ENCODE measurements at regions not wholly inside any gene's neighbourhood (a gene's known extent, or its start where the extent isn't known, plus 50 kb on each side); places are given as distances from the start of the nearest gene placed in this dataset.
"Not testable (repeated sequence)": the region's sequence is repeated elsewhere in the genome, so short reads cannot be mapped to it uniquely, and the experiment has no call there.

DNA sequence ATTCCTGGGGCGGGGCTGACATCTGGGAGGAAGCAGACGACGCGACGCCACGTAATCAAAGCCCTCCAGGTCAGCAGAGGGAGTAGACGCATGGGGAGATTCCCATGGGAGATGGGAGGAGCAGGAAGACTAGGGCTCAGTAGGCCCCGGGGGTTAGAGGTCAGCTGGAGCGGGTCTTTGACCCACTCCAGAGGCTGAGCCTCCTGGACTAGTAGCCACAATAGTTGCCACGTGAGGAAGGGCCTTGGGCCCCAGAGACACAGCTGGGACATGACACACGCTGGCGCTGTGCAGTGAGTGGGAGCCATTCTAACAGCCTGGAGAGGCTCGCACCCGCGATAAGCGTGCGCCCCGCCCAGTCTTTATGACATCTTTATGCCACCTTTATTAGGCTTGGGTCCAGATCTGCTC, 95.7 kb upstream of the AMZ2 start:
- peaks cover 2% of the 10 kb centered on the region; the same call in 1 of the 2 replicates for H3K27me3 ChIP-seq (ENCODE audit: control insufficient read depth, low read length)
- no peaks in the 10 kb centered on the region for H3K79me2 ChIP-seq (ENCODE audit: control insufficient read depth, low read length)
- H3K36me3 ChIP-seq (ENCODE audit: control insufficient read depth, low read length) = no peaks in the 10 kb centered on the region
- H3K4me2 ChIP-seq (ENCODE audit: low read length) = no peak overlapping the region
- H3K4me3 ChIP-seq (ENCODE audit: low read length) = no peak overlapping the region
- H4K20me1 ChIP-seq (ENCODE audit: control insufficient read depth, insufficient read depth, low read depth, low read length) = no peaks in the 10 kb centered on the region
- no peaks in the 10 kb centered on the region for H3K4me1 ChIP-seq (ENCODE audit: control insufficient read depth, low read length)
- no peaks in the 10 kb centered on the region for H3K9me2 ChIP-seq (replicated peaks; ENCODE audit: control insufficient read depth, low read length)
- no peak overlapping the region for H3K27ac ChIP-seq (ENCODE audit: low read depth, low read length)
- TF ChIP-seq EZH2phosphoT487 (IDR thresholded peaks at IDR 0.05; ENCODE audit: borderline replicate concordance, low read length) = no peak
- TF ChIP-seq, protein P1, sequence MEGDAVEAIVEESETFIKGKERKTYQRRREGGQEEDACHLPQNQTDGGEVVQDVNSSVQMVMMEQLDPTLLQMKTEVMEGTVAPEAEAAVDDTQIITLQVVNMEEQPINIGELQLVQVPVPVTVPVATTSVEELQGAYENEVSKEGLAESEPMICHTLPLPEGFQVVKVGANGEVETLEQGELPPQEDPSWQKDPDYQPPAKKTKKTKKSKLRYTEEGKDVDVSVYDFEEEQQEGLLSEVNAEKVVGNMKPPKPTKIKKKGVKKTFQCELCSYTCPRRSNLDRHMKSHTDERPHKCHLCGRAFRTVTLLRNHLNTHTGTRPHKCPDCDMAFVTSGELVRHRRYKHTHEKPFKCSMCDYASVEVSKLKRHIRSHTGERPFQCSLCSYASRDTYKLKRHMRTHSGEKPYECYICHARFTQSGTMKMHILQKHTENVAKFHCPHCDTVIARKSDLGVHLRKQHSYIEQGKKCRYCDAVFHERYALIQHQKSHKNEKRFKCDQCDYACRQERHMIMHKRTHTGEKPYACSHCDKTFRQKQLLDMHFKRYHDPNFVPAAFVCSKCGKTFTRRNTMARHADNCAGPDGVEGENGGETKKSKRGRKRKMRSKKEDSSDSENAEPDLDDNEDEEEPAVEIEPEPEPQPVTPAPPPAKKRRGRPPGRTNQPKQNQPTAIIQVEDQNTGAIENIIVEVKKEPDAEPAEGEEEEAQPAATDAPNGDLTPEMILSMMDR (IDR thresholded peaks at IDR 0.05; ENCODE audit: low read depth, low read length, poor library complexity, severe bottlenecking) = no peak
- H3K9me3 ChIP-seq (ENCODE audit: control insufficient read depth, insufficient read depth, low read length) = no peaks in the 10 kb centered on the region
- no peaks in the 10 kb centered on the region for H3F3A ChIP-seq (ENCODE audit: control insufficient read depth, insufficient read depth)

DNA sequence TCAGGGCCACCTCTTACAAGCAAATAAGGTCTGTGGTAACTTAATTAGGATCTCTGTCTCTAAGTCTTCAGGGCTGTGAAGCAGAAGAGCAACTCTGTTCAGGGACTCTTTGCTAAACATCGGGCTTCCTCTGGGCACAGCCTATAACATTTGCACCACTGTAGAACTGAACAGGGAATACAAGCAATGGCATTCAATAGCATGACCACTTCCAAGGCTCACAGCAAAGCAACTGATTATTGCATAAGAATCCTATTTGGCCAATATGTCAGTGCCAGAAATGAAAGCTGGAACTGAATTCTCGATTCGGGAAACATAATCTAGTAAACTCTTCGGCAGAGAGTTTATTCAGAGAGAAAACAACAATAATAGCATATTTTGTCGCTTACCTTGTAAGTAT, 92.2 kb upstream of the AMZ2 start:
- H3K4me1 ChIP-seq (ENCODE audit: control insufficient read depth, low read length) = no peaks in the 10 kb centered on the region
- H4K20me1 ChIP-seq (ENCODE audit: control insufficient read depth, insufficient read depth, low read depth, low read length) = no peaks in the 10 kb centered on the region
- H3K9me2 ChIP-seq (replicated peaks; ENCODE audit: control insufficient read depth, low read length) = no peaks in the 10 kb centered on the region
- H3K4me3 ChIP-seq (ENCODE audit: low read length) = no peak overlapping the region
- H3K36me3 ChIP-seq (ENCODE audit: control insufficient read depth, low read length) = no peaks in the 10 kb centered on the region
- TF ChIP-seq, protein P1 (IDR thresholded peaks at IDR 0.05; ENCODE audit: low read depth, low read length, poor library complexity, severe bottlenecking) = no peak
- no peak for TF ChIP-seq EZH2phosphoT487 (IDR thresholded peaks at IDR 0.05; ENCODE audit: borderline replicate concordance, low read length)
- no peak overlapping the region for H3K4me2 ChIP-seq (ENCODE audit: low read length)
- no peaks in the 10 kb centered on the region for H3K79me2 ChIP-seq (ENCODE audit: control insufficient read depth, low read length)
- no peaks in the 10 kb centered on the region for H3F3A ChIP-seq (ENCODE audit: control insufficient read depth, insufficient read depth)
- no peak overlapping the region for H3K27ac ChIP-seq (ENCODE audit: low read depth, low read length)
- H3K9me3 ChIP-seq (ENCODE audit: control insufficient read depth, insufficient read depth, low read length) = no peaks in the 10 kb centered on the region
- no peaks in the 10 kb centered on the region; the same call in 1 of the 2 replicates for H3K27me3 ChIP-seq (ENCODE audit: control insufficient read depth, low read length)

DNA sequence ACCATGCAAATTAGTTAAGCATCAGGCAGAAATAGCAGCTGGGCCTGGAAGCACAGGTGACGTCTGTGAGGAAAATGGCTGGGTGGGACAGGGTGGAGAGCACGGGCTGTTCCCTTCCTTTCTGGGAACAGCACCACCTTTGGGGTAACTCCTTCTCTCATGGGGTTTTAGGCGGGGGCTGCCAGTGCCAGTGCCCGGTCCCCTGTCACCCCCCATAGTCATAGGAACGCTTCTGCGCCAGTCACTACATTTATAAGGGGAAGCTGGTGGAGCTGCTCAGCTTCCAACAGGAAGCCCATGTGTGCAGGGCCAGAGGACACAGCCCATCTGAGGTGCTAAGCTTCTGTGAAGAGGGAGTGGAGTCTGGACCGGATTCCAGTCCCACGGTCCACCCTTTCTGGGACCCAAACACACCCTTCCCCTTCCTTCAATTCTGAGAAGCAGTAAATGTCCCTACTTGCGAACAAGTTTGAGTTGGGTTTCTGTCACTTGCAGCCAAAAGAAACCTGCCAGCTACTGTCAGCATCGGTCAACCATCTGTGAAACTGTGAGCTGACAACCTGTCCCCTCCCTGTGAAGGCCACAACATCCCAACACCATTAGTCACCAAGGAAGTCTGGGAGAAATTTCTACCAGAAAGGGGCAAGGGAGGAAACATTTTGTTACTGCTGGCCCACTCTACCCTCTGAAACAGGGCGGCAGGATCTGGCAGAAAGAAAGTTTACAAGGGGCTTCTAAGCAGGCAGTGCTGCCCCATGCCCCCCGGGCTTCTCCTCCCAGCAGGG, 86.0 kb upstream of the AMZ2 start:
- Histone ChIP-seq H3K4me3 (ENCODE audit: low read length) (no peak overlapping the region), H3K36me3 (ENCODE audit: control insufficient read depth, low read length) (no peaks in the 10 kb centered on the region), H3K4me2 (ENCODE audit: low read length) (no peak overlapping the region), H4K20me1 (ENCODE audit: control insufficient read depth, insufficient read depth, low read depth, low read length) (no peaks in the 10 kb centered on the region), H3K4me1 (ENCODE audit: control insufficient read depth, low read length) (peaks cover 9% of the 10 kb centered on the region), H3K27me3 (ENCODE audit: control insufficient read depth, low read length) (no peaks in the 10 kb centered on the region), H3K9me2 (replicated peaks; ENCODE audit: control insufficient read depth, low read length) (no peaks in the 10 kb centered on the region), H3K27ac (ENCODE audit: low read depth, low read length) (no peak overlapping the region), H3K9me3 (ENCODE audit: control insufficient read depth, insufficient read depth, low read length) (no peaks in the 10 kb centered on the region), H3K79me2 (ENCODE audit: control insufficient read depth, low read length) (no peaks in the 10 kb centered on the region), H3F3A (ENCODE audit: control insufficient read depth, insufficient read depth) (no peaks in the 10 kb centered on the region)
- TF ChIP-seq EZH2phosphoT487 (IDR thresholded peaks at IDR 0.05; ENCODE audit: borderline replicate concordance, low read length) = no peak
- TF ChIP-seq, protein P1 (IDR thresholded peaks at IDR 0.05; ENCODE audit: low read depth, low read length, poor library complexity, severe bottlenecking) = no peak

DNA sequence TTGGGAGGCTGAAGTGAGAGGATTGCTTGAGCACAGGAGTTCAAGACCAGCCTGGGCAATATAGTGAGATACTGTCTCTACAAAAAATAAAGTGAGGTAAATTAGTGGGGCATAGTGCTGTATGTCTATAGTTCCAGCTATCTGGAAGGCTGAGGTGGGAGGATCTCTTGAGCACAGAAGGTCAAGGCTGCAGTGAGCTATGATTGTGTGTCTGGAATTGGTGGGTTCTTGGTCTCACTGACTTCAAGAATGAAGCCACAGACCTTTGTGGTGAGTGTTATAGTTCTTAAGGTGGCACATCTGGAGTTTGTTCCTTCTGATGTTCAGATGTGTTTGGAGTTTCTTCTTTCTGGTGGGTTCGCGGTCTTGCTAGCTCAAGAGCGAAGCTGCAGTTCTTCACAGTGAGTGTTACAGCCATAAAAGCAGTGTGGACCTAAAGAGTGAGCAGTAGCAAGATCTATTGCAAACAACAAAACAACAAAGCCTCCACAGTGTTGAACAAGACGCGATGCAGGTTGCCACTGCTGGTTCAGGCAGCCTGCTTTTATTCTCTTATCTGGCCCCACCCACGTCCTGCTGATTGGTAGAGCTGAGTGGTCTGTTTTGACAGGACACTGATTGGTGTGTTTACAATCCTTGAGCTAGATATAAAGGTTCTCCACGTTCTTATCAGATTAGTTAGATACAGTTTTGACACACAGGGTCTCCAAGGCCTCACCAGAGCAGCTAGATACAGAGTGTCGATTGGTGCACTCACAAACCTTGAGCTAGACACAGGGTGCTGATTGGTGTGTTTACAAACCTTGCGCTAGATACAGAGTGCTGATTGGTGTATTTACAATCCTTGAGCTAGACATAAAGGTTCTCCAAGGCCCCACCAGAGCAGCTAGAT, 79.3 kb upstream of the AMZ2 start:
- H3K27ac ChIP-seq (ENCODE audit: low read depth, low read length); H3K9me3 ChIP-seq (ENCODE audit: control insufficient read depth, insufficient read depth, low read length); H3K27me3 ChIP-seq (ENCODE audit: control insufficient read depth, low read length); H3F3A ChIP-seq (ENCODE audit: control insufficient read depth, insufficient read depth); H3K9me2 ChIP-seq (replicated peaks; ENCODE audit: control insufficient read depth, low read length); H4K20me1 ChIP-seq (ENCODE audit: control insufficient read depth, insufficient read depth, low read depth, low read length); H3K79me2 ChIP-seq (ENCODE audit: control insufficient read depth, low read length); H3K36me3 ChIP-seq (ENCODE audit: control insufficient read depth, low read length): not testable (repeated sequence)
- H3K4me3 ChIP-seq (ENCODE audit: low read length) = peak overlapping the region; percentile 64; the same call in 1 of the 2 replicates
- peaks cover 40% of the 10 kb centered on the region for H3K4me1 ChIP-seq (ENCODE audit: control insufficient read depth, low read length)
- H3K4me2 ChIP-seq (ENCODE audit: low read length) = peak overlapping the region; percentile 68; the same call in 1 of the 2 replicates

DNA sequence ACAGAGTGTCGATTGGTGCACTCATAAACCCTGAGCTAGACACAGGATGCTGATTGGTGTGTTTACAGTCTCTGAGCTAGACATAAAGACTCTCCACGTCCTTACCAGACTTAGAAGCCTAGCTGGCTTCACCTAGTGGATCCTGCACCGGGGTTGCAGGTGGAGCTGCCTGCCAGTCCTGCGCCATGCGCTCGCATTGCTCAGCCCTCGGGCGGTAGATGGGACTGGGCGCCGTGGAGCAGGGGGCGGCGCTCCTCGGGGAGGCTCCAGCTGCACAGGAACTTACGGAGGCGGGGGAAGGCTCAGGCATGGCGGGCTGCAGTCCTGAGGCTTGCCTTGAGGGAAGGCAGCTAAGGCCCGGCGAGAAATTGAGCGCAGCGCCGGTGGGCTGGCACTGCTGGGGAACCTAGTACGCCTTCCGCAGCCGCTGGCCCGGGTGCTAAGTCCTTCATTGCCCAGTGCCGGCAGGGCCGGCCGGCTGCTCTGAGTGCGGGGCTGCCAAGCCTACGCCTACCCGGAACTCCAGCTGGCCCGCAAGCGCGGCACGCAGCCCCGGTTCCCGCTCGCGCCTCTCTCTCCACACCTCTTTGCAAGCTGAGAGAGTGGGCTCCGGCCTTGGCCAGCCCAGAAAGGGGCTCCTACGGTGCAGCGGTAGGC, 78.5 kb upstream of the AMZ2 start:
- not testable (repeated sequence) for H3K36me3 ChIP-seq (ENCODE audit: control insufficient read depth, low read length); H4K20me1 ChIP-seq (ENCODE audit: control insufficient read depth, insufficient read depth, low read depth, low read length); H3K9me2 ChIP-seq (replicated peaks; ENCODE audit: control insufficient read depth, low read length); H3K27ac ChIP-seq (ENCODE audit: low read depth, low read length); H3F3A ChIP-seq (ENCODE audit: control insufficient read depth, insufficient read depth); H3K79me2 ChIP-seq (ENCODE audit: control insufficient read depth, low read length); H3K27me3 ChIP-seq (ENCODE audit: control insufficient read depth, low read length); H3K9me3 ChIP-seq (ENCODE audit: control insufficient read depth, insufficient read depth, low read length)
- H3K4me3 ChIP-seq (ENCODE audit: low read length) = peak overlapping the region; percentile 64
- peaks cover 45% of the 10 kb centered on the region for H3K4me1 ChIP-seq (ENCODE audit: control insufficient read depth, low read length)
- H3K4me2 ChIP-seq (ENCODE audit: low read length) = peak overlapping the region; percentile 68

Data from DOHH2 (cell line).